ENCODE measurements at regions not wholly inside any gene's neighbourhood (a gene's known extent, or its start where the extent isn't known, plus 50 kb on each side); places are given as distances from the start of the nearest gene placed in this dataset.

DNA sequence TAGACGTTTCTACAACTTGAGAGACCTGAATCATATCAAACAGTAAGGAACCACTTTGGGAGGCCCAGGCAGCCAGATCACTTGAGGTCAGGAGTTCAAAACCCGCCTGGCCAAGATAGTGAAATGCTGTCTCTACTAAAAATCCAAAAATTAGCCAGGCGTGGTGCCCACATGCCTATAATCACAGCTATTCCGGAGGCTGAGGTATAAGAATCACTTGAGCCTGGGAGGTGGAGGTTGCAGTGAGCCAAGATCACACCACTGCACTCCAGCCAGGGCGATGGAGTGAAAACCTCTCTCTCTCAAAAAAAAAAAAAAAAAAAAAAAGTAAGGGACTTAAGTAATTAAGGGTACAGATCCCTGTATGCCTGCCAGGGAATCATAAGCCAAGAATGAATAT lies 103.4 kb upstream of the NUDT7 start:
- TF ChIP-seq, protein P1, sequence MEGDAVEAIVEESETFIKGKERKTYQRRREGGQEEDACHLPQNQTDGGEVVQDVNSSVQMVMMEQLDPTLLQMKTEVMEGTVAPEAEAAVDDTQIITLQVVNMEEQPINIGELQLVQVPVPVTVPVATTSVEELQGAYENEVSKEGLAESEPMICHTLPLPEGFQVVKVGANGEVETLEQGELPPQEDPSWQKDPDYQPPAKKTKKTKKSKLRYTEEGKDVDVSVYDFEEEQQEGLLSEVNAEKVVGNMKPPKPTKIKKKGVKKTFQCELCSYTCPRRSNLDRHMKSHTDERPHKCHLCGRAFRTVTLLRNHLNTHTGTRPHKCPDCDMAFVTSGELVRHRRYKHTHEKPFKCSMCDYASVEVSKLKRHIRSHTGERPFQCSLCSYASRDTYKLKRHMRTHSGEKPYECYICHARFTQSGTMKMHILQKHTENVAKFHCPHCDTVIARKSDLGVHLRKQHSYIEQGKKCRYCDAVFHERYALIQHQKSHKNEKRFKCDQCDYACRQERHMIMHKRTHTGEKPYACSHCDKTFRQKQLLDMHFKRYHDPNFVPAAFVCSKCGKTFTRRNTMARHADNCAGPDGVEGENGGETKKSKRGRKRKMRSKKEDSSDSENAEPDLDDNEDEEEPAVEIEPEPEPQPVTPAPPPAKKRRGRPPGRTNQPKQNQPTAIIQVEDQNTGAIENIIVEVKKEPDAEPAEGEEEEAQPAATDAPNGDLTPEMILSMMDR (IDR thresholded peaks at IDR 0.05), result no peak
- no peak for TF ChIP-seq POLR2AphosphoS5 (IDR thresholded peaks at IDR 0.05)

Data from transverse colon (tissue), 4 donors.